Esophagus squamous epithelium (tissue), 5 donors: ENCODE measurements at regions not wholly inside any gene's neighbourhood (a gene's known extent, or its start where the extent isn't known, plus 50 kb on each side); places are given as distances from the start of the nearest gene placed in this dataset.
"Not testable (repeated sequence)": the region's sequence is repeated elsewhere in the genome, so short reads cannot be mapped to it uniquely, and the experiment has no call there.

Experiments
- DNase-seq: peaks from one replicate; lab custom pipeline; 2025; lab: John Stamatoyannopoulos, UW
- H3K27ac ChIP-seq, 4 donors: fragments of 200-600 bp; sonication (generic); one replicate each; pipeline ENCODE4 v1.5.1; 2016 to 2019; ENCODE audit warnings: mild to moderate bottlenecking in 1 of 4
- H3K27me3 ChIP-seq, 4 donors: fragments of 200-600 bp; sonication (generic); 1 replicate in 3 of 4; 2 replicates in 1 of 4; pipeline versions ENCODE4 v1.5.1 to v1.6.0; 2017 to 2021; ENCODE audit warnings: antibody characterized with exemption in 1 of 4
- H3K36me3 ChIP-seq, 3 donors: fragments of 200-600 bp; sonication (generic); one replicate each; pipeline ENCODE4 v1.5.1; 2016 to 2019
- H3K4me1 ChIP-seq, 3 donors: fragments of 200-600 bp; sonication (generic); one replicate each; pipeline ENCODE4 v1.5.1; 2017 to 2019
- H3K4me3 ChIP-seq, 4 donors: fragments of 200-600 bp; sonication (generic); 1 replicate in 3 of 4; 2 replicates in 1 of 4; pipeline ENCODE4 v1.5.1; 2016 to 2019; ENCODE audit warnings: mild to moderate bottlenecking in 2 of 4, moderate library complexity in 1 of 4
- H3K9me3 ChIP-seq, 3 donors: fragments of 200-600 bp; sonication (generic); one replicate each; pipeline ENCODE4 v1.5.1; 2016 to 2019
- CTCF ChIP-seq, 6 experiments: fragments of 450-650 bp in 4 of 6; fragments of 200-600 bp in 2 of 6; sonication (generic) in 2 of 6; IDR thresholded peaks; one replicate each; pipeline ENCODE4 v1.5.1; 2016 to 2019; ENCODE audit warnings: antibody characterized with exemption in 6 of 6, mild to moderate bottlenecking in 4 of 6, moderate library complexity in 4 of 6
- POLR2A ChIP-seq, 4 donors: fragments of 450-650 bp; IDR thresholded peaks; one replicate each; pipeline ENCODE4 v1.6.1; 2017; ENCODE audit warnings: antibody characterized with exemption in 4 of 4, mild to moderate bottlenecking in 4 of 4, moderate library complexity in 3 of 4
- WGBS, 2 donors: methylation state at CpG; one replicate each; pipeline ENCODE4 v1.1.5; 2018; 5-methylcytosine and 5-hydroxymethylcytosine counted together
- intact Hi-C: fragments of 100-400 bp; cut with DNase I; formaldehyde crosslinking; loops from one replicate; pipeline ENCODE4 v1.15.0; 2022
- donor health status: DM: yes; HTN: yes; CAD: no.

- WGBS, 2 donors: 74 to 90% methylated on average over 3 of the region's 3 CpGs
- H3K27me3 ChIP-seq: no peaks in the 10 kb centered on the region
- H3K9me3 ChIP-seq: no peaks in the 10 kb centered on the region
- H3K4me3 ChIP-seq: no peak overlapping the region
- H3K36me3 ChIP-seq: no peaks in the 10 kb centered on the region
- no peak overlapping the region for H3K27ac ChIP-seq
- no peak for DNase-seq
- no peaks in the 10 kb centered on the region for H3K4me1 ChIP-seq
- TF ChIP-seq POLR2A (IDR thresholded peaks at IDR 0.05): no peak
- no peak for TF ChIP-seq CTCF (IDR thresholded peaks at IDR 0.05)
- intact Hi-C loops: loop anchor here (5.0 to 10.0 kb wide), 2 partner anchors 255 to 463 kb away; no protein-coding TSS in a partner anchor
Observed at GRCh38 chr1:227489572-227489971, 73.8 kb upstream of the ZNF678 start.

DNA sequence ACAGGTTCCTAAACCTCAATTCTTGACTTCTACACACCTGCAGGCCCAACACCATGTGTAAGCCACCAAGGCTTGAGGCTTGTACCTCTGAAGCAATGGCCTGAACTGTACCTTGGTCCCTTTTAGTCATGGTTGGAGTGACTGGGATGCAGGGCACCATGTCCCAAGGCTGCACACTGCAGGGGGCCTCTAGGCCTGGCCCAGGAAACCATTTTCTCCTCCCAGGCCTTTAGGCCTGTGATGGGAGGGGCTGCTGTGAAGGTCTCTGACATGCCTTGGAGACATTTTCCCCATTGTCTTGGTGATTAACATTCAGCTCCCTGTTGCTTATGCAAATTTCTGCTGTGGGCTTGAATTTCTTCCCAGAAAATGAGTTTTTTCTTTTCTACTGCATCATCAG lies 75.8 kb upstream of the ZNF678 start:
- no peak overlapping the region for H3K27ac ChIP-seq
- no peaks in the 10 kb centered on the region for H3K4me1 ChIP-seq
- no peaks in the 10 kb centered on the region for H3K9me3 ChIP-seq
- no peak overlapping the region for H3K4me3 ChIP-seq
- no peaks in the 10 kb centered on the region for H3K27me3 ChIP-seq
- DNase-seq: no peak
- H3K36me3 ChIP-seq: no peaks in the 10 kb centered on the region
- intact Hi-C loops: loop anchor here (5.0 to 10.0 kb wide), 2 partner anchors 257 to 465 kb away; no protein-coding TSS in a partner anchor
- no peak for TF ChIP-seq CTCF (IDR thresholded peaks at IDR 0.05)
- no peak for TF ChIP-seq POLR2A (IDR thresholded peaks at IDR 0.05)

GRCh38 chr1:227486559-227486958 lies 76.8 kb upstream of the ZNF678 start:
- Histone ChIP-seq H3K27me3 (no peaks in the 10 kb centered on the region), H3K9me3 (no peaks in the 10 kb centered on the region), H3K36me3 (no peaks in the 10 kb centered on the region), H3K4me3 (no peak overlapping the region), H3K27ac (no peak overlapping the region), H3K4me1 (no peaks in the 10 kb centered on the region)
- intact Hi-C loops: loop anchor here (5.0 to 10.0 kb wide), 2 partner anchors 258 to 466 kb away; no protein-coding TSS in a partner anchor
- no peak for TF ChIP-seq POLR2A (IDR thresholded peaks at IDR 0.05)
- TF ChIP-seq CTCF (IDR thresholded peaks at IDR 0.05): no peak
- no peak for DNase-seq
- 61 to 72% methylated on average over 3 of the region's 3 CpGs for WGBS, 2 donors

GRCh38 chr1:227482023-227482299 lies 81.4 kb upstream of the ZNF678 start:
- H3K36me3 ChIP-seq: no peaks in the 10 kb centered on the region
- H3K9me3 ChIP-seq: no peaks in the 10 kb centered on the region
- no peak overlapping the region for H3K4me3 ChIP-seq
- no peak overlapping the region for H3K27ac ChIP-seq
- TF ChIP-seq CTCF (IDR thresholded peaks at IDR 0.05) (no peak), POLR2A (IDR thresholded peaks at IDR 0.05) (no peak)
- peaks cover 0 to 15% (median 0%) of the 10 kb centered on the region in 4 donors for H3K27me3 ChIP-seq
- DNase-seq: no peak
- intact Hi-C loops: loop anchor here (10.0 kb wide), 1 partner anchor 263 kb away; no protein-coding TSS in a partner anchor
- no peaks in the 10 kb centered on the region for H3K4me1 ChIP-seq

DNA sequence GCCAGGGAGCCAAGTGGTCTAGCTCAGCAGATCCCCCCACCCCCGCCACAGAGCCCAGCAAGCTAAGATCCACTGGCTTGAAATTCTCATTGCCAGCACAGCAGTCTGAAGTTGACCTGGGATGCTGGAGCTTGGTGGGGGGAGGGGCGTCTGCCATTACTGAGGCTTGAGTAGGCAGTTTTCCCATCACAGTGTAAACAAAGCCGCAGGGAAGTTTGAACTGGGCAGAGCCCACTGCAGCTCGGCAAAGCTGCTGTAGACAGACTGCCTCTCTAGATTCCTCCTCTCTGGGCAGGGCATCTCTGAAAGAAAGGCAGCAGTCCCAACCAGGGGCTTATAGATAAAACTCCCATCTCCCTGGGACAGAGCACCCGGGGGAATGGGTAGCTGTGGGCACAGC lies 89.3 kb upstream of the ZNF678 start:
- intact Hi-C loops, H3K4me3 ChIP-seq, H3K27ac ChIP-seq, H3K4me1 ChIP-seq, DNase-seq, H3K9me3 ChIP-seq, H3K36me3 ChIP-seq: not testable (repeated sequence)
- 18 to 20% methylated on average over 1 to 3 of the region's 5 CpGs for WGBS, 2 donors
- H3K27me3 ChIP-seq: peaks cover 0 to 39% (median 0%) of the 10 kb centered on the region in 4 donors

DNA sequence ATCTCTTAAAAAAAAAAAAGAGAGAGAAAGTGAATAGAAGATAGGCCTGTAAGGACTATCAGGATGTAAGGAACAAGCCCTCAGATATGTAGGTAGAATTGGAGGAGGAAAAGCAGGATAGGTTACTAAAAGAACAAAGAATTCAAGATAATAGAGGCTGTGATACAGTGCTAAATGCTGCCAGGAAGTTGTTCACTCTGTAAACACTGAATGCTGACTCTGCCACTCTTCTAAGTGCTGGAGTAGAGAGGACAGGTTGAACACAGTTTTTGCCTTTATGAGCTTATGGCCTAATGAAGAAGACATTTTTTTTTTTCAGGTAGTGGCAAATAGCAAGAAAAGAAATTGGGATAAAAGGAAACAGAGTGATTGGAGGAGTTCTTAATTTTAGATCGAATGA lies 90.6 kb upstream of the ZNF678 start:
- H3K27ac ChIP-seq: no peak overlapping the region
- peaks cover 0 to 5% (median 0%) of the 10 kb centered on the region in 3 donors for H3K9me3 ChIP-seq
- peaks cover 0 to 39% (median 0%) of the 10 kb centered on the region in 4 donors for H3K27me3 ChIP-seq
- WGBS, 2 donors: 77 to 86% methylated on average over 1 of the region's 1 CpG
- H3K36me3 ChIP-seq: no peaks in the 10 kb centered on the region
- no peaks in the 10 kb centered on the region for H3K4me1 ChIP-seq
- no peak for DNase-seq
- intact Hi-C loops: no loop called here
- no peak for TF ChIP-seq POLR2A (IDR thresholded peaks at IDR 0.05)
- no peak for TF ChIP-seq CTCF (IDR thresholded peaks at IDR 0.05)
- no peak overlapping the region for H3K4me3 ChIP-seq
